Epithelial cell of proximal tubule (primary cell): ENCODE measurements at regions not wholly inside any gene's neighbourhood (a gene's known extent, or its start where the extent isn't known, plus 50 kb on each side); places are given as distances from the start of the nearest gene placed in this dataset.

ENCODE experiments used
- DNase-seq: peaks from one replicate; pipeline ENCODE4 v3.0.0-alpha.2; 2011; ENCODE audit warnings: low read depth
- H3K4me3 ChIP-seq: 2 replicates; pipeline ENCODE4 v1.5.1; 2011; ENCODE audit warnings: low read depth, mild to moderate bottlenecking, low read length
- CTCF ChIP-seq: conservative IDR thresholded peaks from 2 replicates; pipeline ENCODE4 v1.5.1; 2012; ENCODE audit warnings: low read depth, mild to moderate bottlenecking, low read length

GRCh38 chr2:136242100-136242499, 124.2 kb upstream of the CXCR4 start:
- no peak for DNase-seq
- H3K4me3 ChIP-seq, result no peak overlapping the region
- TF ChIP-seq CTCF, result no peak

GRCh38 chr2:136239079-136239685, 121.2 kb upstream of the CXCR4 start:
- DNase-seq, result no peak
- TF ChIP-seq CTCF, result no peak
- H3K4me3 ChIP-seq, result no peak overlapping the region

GRCh38 chr2:136238286-136239078, 120.5 kb upstream of the CXCR4 start:
- DNase-seq, result peak; percentile 85
- H3K4me3 ChIP-seq, result no peak overlapping the region
- no peak for TF ChIP-seq CTCF

GRCh38 chr2:136236019-136236418, 118.1 kb upstream of the CXCR4 start:
- no peak overlapping the region for H3K4me3 ChIP-seq
- DNase-seq, result peak; percentile 83
- no peak for TF ChIP-seq CTCF

GRCh38 chr2:136235546-136235945, 117.6 kb upstream of the CXCR4 start:
- no peak overlapping the region for H3K4me3 ChIP-seq
- no peak for TF ChIP-seq CTCF
- no peak for DNase-seq

GRCh38 chr2:136234261-136234660, 116.3 kb upstream of the CXCR4 start:
- no peak for TF ChIP-seq CTCF
- H3K4me3 ChIP-seq, result no peak overlapping the region
- no peak for DNase-seq

GRCh38 chr2:136233298-136233697, 115.3 kb upstream of the CXCR4 start:
- H3K4me3 ChIP-seq, result no peak overlapping the region
- TF ChIP-seq CTCF, result no peak
- no peak for DNase-seq
